ENCODE measurements at regions not wholly inside any gene's neighbourhood (a gene's known extent, or its start where the extent isn't known, plus 50 kb on each side); places are given as distances from the start of the nearest gene placed in this dataset.
"Not testable (repeated sequence)": the region's sequence is repeated elsewhere in the genome, so short reads cannot be mapped to it uniquely, and the experiment has no call there.

GRCh38 chr4:74555843-74556242, 110.9 kb downstream of the AREG start:
- H3K27ac ChIP-seq = no peak overlapping the region

GRCh38 chr4:74559853-74560252, 114.9 kb downstream of the AREG start:
- Histone ChIP-seq H3K4me3 (no peak overlapping the region), H4K20me1 (no peaks in the 10 kb centered on the region), H3K27ac (no peak overlapping the region), H3K27me3 (no peaks in the 10 kb centered on the region), H3K9me3 (replicated peaks in 1 of 11) (peaks cover 0 to 12% (median 4%) of the 10 kb centered on the region in 11 experiments; a peak in 8 of 22 replicates), H3K9ac (no peak overlapping the region), H3K4me1 (no peaks in the 10 kb centered on the region), H3K4me2 (no peak overlapping the region), H3K36me3 (no peaks in the 10 kb centered on the region)
- no peak for TF ChIP-seq Cebpa-rat (IDR thresholded peaks at IDR 0.05)

More at GRCh38 chr4:74555843-74556242, 110.9 kb downstream of the AREG start:
- Histone ChIP-seq H3K4me3 (no peak overlapping the region), H3K9ac (no peak overlapping the region), H3K4me2 (no peak overlapping the region), H4K20me1 (no peaks in the 10 kb centered on the region), H3K4me1 (no peaks in the 10 kb centered on the region), H3K36me3 (no peaks in the 10 kb centered on the region), H3K27me3 (no peaks in the 10 kb centered on the region), H3K9me3 (replicated peaks in 1 of 11) (peaks cover 0 to 7% (median 0%) of the 10 kb centered on the region in 11 experiments; a peak in 3 of 22 replicates)
- no peak for TF ChIP-seq Cebpa-rat (IDR thresholded peaks at IDR 0.05)

- TF ChIP-seq Cebpa-rat (IDR thresholded peaks at IDR 0.05) = no peak
- Histone ChIP-seq H3K27ac (no peak overlapping the region), H3K36me3 (no peaks in the 10 kb centered on the region), H3K9ac (no peak overlapping the region), H3K4me1 (no peaks in the 10 kb centered on the region), H4K20me1 (no peaks in the 10 kb centered on the region), H3K4me3 (no peak overlapping the region), H3K27me3 (no peaks in the 10 kb centered on the region), H3K9me3 (replicated peaks in 1 of 11) (peaks cover 18 to 40% (median 29%) of the 10 kb centered on the region in 11 experiments), H3K4me2 (no peak overlapping the region)
These were observed 123.0 kb downstream of the AREG start for GRCh38 chr4:74567981-74568380.

DNA sequence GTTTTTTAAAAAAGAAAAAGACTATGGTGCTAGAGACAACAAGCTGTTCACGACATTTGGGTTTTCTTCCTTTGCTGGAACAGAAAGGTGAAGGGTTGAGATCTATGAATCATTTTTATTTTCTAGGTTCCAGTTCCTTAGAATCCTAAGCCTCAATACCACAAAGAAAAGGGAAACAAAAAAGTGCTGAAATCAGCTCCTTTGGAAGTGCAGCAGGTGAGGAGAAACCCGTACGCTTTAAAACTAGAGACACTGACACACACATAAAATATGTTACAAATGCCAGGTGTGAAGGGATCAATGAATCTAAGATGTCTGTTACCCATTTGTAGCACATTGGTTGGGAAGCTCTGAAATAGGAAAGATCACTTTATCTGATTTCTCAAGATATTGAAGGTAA, 125.2 kb downstream of the AREG start:
- Histone ChIP-seq H3K27ac (no peak overlapping the region), H3K4me2 (no peak overlapping the region), H3K9me3 (replicated peaks in 1 of 11) (peaks cover 13 to 37% (median 24%) of the 10 kb centered on the region in 11 experiments), H3K27me3 (no peaks in the 10 kb centered on the region), H3K4me1 (no peaks in the 10 kb centered on the region), H4K20me1 (no peaks in the 10 kb centered on the region), H3K36me3 (no peaks in the 10 kb centered on the region), H3K9ac (no peak overlapping the region), H3K4me3 (no peak overlapping the region)
- TF ChIP-seq Cebpa-rat (IDR thresholded peaks at IDR 0.05) = no peak

DNA sequence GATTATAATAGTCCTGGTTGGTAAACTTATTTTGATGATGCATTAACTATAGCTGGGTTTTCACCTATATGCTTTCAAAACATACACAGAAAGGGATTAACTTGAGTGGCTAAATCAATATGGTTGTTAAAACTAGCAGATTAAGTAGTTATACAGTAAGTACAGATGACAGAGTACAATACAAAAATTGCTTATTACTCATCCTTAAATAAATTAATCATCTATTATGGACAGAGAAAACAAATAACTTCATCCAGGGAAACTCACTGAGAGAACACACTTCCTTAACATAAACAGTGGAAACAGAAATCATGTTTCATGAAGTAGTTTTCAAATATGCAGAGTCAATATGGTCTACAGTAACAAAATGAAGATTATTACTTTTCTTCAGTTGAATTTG, 133.4 kb downstream of the AREG start:
- H3K4me3 ChIP-seq = no peak overlapping the region
- no peaks in the 10 kb centered on the region for H4K20me1 ChIP-seq
- H3K4me2 ChIP-seq = no peak overlapping the region
- no peaks in the 10 kb centered on the region for H3K27me3 ChIP-seq
- TF ChIP-seq Cebpa-rat (IDR thresholded peaks at IDR 0.05) = no peak
- H3K27ac ChIP-seq = no peak overlapping the region
- no peak overlapping the region for H3K9ac ChIP-seq
- H3K4me1 ChIP-seq = no peaks in the 10 kb centered on the region
- no peaks in the 10 kb centered on the region for H3K9me3 ChIP-seq (replicated peaks in 1 of 11)
- H3K36me3 ChIP-seq = no peaks in the 10 kb centered on the region

- H3K9ac ChIP-seq; H3K27ac ChIP-seq; H3K9me3 ChIP-seq (replicated peaks in 1 of 11): not testable (repeated sequence)
These were observed 133.9 kb downstream of the AREG start for GRCh38 chr4:74578865-74579264.

GRCh38 chr4:74583089-74583700, 138.3 kb downstream of the AREG start:
- no peak for TF ChIP-seq Cebpa-rat (IDR thresholded peaks at IDR 0.05)
- H3K27me3 ChIP-seq = no peaks in the 10 kb centered on the region
- H3K9ac ChIP-seq = no peak overlapping the region
- H3K27ac ChIP-seq = no peak overlapping the region
- H3K4me2 ChIP-seq = no peak overlapping the region
- H3K9me3 ChIP-seq (replicated peaks in 1 of 11) = no peaks in the 10 kb centered on the region
- no peaks in the 10 kb centered on the region for H3K36me3 ChIP-seq
- no peaks in the 10 kb centered on the region for H4K20me1 ChIP-seq
- H3K4me3 ChIP-seq = no peak overlapping the region
- H3K4me1 ChIP-seq = no peaks in the 10 kb centered on the region

More at GRCh38 chr4:74578865-74579264, 133.9 kb downstream of the AREG start:
- H4K20me1 ChIP-seq, H3K36me3 ChIP-seq, H3K4me1 ChIP-seq, H3K27me3 ChIP-seq, H3K4me3 ChIP-seq, H3K4me2 ChIP-seq: not testable (repeated sequence)

- no peaks in the 10 kb centered on the region for H3K9me3 ChIP-seq (replicated peaks in 1 of 11)
- no peaks in the 10 kb centered on the region for H3K27me3 ChIP-seq
- no peaks in the 10 kb centered on the region for H3K4me1 ChIP-seq
- no peaks in the 10 kb centered on the region for H4K20me1 ChIP-seq
- no peak overlapping the region for H3K4me3 ChIP-seq
- no peak overlapping the region for H3K9ac ChIP-seq
- no peaks in the 10 kb centered on the region for H3K36me3 ChIP-seq
- no peak overlapping the region for H3K27ac ChIP-seq
- no peak overlapping the region for H3K4me2 ChIP-seq
- TF ChIP-seq Cebpa-rat (IDR thresholded peaks at IDR 0.05) = no peak
These were observed 138.8 kb downstream of the AREG start for GRCh38 chr4:74583757-74584156.

DNA sequence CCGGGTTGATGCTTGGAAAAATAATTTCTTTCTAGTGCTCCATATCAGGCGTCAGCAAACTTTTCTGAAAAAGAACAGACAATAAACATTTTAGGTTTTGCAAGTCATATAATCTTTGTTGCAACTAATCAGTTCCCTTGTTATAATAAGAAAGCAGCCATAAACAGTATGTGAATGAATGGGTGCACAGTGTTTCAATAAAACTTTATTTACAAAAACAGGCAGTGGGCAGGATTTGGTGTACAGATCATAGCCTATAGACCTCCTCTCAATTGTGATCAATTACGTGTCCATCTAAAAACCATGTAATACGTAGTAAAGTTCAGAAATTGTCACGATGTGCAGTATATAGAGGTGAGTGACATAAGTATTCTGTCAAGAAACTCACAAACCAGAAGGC, 143.4 kb downstream of the AREG start:
- Histone ChIP-seq H4K20me1 (no peaks in the 10 kb centered on the region), H3K36me3 (no peaks in the 10 kb centered on the region), H3K27ac (no peak overlapping the region), H3K4me3 (no peak overlapping the region), H3K9me3 (replicated peaks in 1 of 11) (no peaks in the 10 kb centered on the region), H3K4me1 (no peaks in the 10 kb centered on the region), H3K9ac (no peak overlapping the region), H3K27me3 (no peaks in the 10 kb centered on the region), H3K4me2 (no peak overlapping the region)
- TF ChIP-seq Cebpa-rat (IDR thresholded peaks at IDR 0.05) = no peak

- Histone ChIP-seq H3K9ac (no peak overlapping the region), H3K9me3 (replicated peaks in 1 of 11) (no peaks in the 10 kb centered on the region), H3K4me3 (no peak overlapping the region), H3K27me3 (no peaks in the 10 kb centered on the region), H3K4me2 (no peak overlapping the region), H3K36me3 (no peaks in the 10 kb centered on the region), H3K27ac (no peak overlapping the region), H4K20me1 (no peaks in the 10 kb centered on the region), H3K4me1 (no peaks in the 10 kb centered on the region)
- no peak for TF ChIP-seq Cebpa-rat (IDR thresholded peaks at IDR 0.05)
These were observed 145.5 kb downstream of the AREG start for GRCh38 chr4:74590476-74590875.

Measured in BLaER1 treated with 17β-estradiol and CSF1 and Interleukin-3, amounts not matched to agents 10 nM and 100 nM (cell line).